HEK293T (cell line): ENCODE measurements at regions not wholly inside any gene's neighbourhood (a gene's known extent, or its start where the extent isn't known, plus 50 kb on each side); places are given as distances from the start of the nearest gene placed in this dataset.

ENCODE experiments used
- CTCF ChIA-PET: fragments of 350-600 bp; formaldehyde crosslinking; extraction: SDS; loops from one replicate; lab custom pipeline; 2021; ENCODE audit warnings: antibody characterized with exemption, inconsistent platforms; lab: Yijun Ruan, JAX
- POLR2A ChIA-PET: fragments of 350-600 bp; formaldehyde crosslinking; extraction: SDS; loops from one replicate; lab custom pipeline; 2020; ENCODE audit warnings: antibody characterized with exemption, inconsistent platforms; lab: Yijun Ruan, JAX
- DNase-seq: peaks from one replicate; pipeline ENCODE4 v3.0.0; 2012; ENCODE audit warnings: mixed read lengths; ENCODE audit errors: extremely low spot score
- ARNT ChIP-seq: fragments of 450-650 bp; IDR thresholded peaks from 2 replicates; pipeline ENCODE4 v1.6.1; 2017; ENCODE audit warnings: mild to moderate bottlenecking
- BHLHE40 ChIP-seq: fragments of 450-650 bp; IDR thresholded peaks from 2 replicates; pipeline ENCODE4 v1.6.1; 2016; ENCODE audit warnings: mild to moderate bottlenecking, moderate library complexity, borderline replicate concordance
- CTBP1 ChIP-seq: fragments of 450-650 bp; IDR thresholded peaks from 2 replicates; pipeline ENCODE4 v1.6.1; 2016; ENCODE audit warnings: borderline replicate concordance
- ELF4 ChIP-seq: fragments of 450-650 bp; IDR thresholded peaks from 2 replicates; pipeline ENCODE4 v1.6.1; 2017; ENCODE audit warnings: antibody characterized with exemption
- FOXA1 ChIP-seq: fragments of 450-650 bp; IDR thresholded peaks from 2 replicates; pipeline ENCODE4 v1.6.1; 2016; ENCODE audit warnings: mild to moderate bottlenecking
- FOXK2 ChIP-seq: fragments of 450-650 bp; IDR thresholded peaks from 2 replicates; pipeline ENCODE4 v1.6.1; 2016; ENCODE audit warnings: mild to moderate bottlenecking
- FOXM1 ChIP-seq: fragments of 450-650 bp; IDR thresholded peaks from 2 replicates; pipeline ENCODE4 v1.6.1; 2017; ENCODE audit warnings: mild to moderate bottlenecking, borderline replicate concordance
- HDGF ChIP-seq: fragments of 450-650 bp; IDR thresholded peaks from 2 replicates; pipeline ENCODE4 v1.6.1; 2017; ENCODE audit warnings: antibody characterized with exemption, borderline replicate concordance
- L3MBTL2 ChIP-seq: fragments of 450-650 bp; conservative IDR thresholded peaks from 2 replicates; pipeline ENCODE4 v1.6.1; 2016; ENCODE audit warnings: mild to moderate bottlenecking
- LEF1 ChIP-seq: fragments of 450-650 bp; IDR thresholded peaks from 2 replicates; pipeline ENCODE4 v1.6.1; 2017; ENCODE audit warnings: mild to moderate bottlenecking, borderline replicate concordance
- NFRKB ChIP-seq: fragments of 450-650 bp; IDR thresholded peaks from 2 replicates; pipeline ENCODE4 v1.6.1; 2016; ENCODE audit warnings: mild to moderate bottlenecking, moderate library complexity
- PKNOX1 ChIP-seq: fragments of 450-650 bp; IDR thresholded peaks from 2 replicates; pipeline ENCODE4 v1.6.1; 2016
- SP1 ChIP-seq: fragments of 450-650 bp; IDR thresholded peaks from 2 replicates; pipeline ENCODE4 v1.6.1; 2017
- SUZ12 ChIP-seq: fragments of 450-650 bp; IDR thresholded peaks from 2 replicates; pipeline ENCODE4 v1.6.1; 2016; ENCODE audit warnings: mild to moderate bottlenecking
- TARDBP ChIP-seq: fragments of 450-650 bp; IDR thresholded peaks from 2 replicates; pipeline ENCODE4 v1.6.1; 2016
- ZNF384 ChIP-seq: fragments of 450-650 bp; IDR thresholded peaks from 2 replicates; pipeline ENCODE4 v1.6.1; 2016

- POLR2A ChIA-PET = no interaction called here
- TF ChIP-seq PKNOX1 (no peak), SUZ12 (no peak), FOXA1 (no peak), FOXM1 (no peak), ZNF384 (no peak)
- DNase-seq = no peak
Observed at GRCh38 chr2:180370511-180371205, 363.6 kb upstream of the CWC22 start.

DNA sequence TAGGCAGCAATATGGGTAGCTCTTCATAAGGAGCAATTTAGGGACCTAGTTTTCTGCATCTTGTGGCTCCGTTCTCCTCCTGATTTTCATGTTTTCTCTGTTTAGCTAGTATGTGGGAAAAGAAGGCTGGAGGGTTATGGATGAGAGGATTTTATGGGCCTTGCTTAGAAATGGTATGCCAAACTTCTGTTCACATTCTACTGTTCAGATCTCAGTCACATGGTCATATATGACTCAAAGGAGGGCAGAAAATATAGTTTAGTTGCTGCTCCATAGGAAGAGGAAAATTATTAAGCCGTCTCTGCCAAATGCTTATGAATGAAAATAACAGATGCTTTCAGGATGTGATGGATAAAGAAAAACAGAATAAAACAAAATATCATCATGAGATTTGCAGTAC is 361.8 kb upstream of the CWC22 start:
- no peak for DNase-seq
- ChIA-PET CTCF (no interaction called here), POLR2A (no interaction called here)
- TF ChIP-seq FOXA1 (no peak), FOXM1 (no peak), NFRKB (no peak), HDGF (no peak), TARDBP (no peak), SUZ12 (no peak)

More at GRCh38 chr2:180370511-180371205, 363.6 kb upstream of the CWC22 start:
- CTCF ChIA-PET = no interaction called here

GRCh38 chr2:180367815-180368214 is 360.7 kb upstream of the CWC22 start:
- no peak for DNase-seq
- TF ChIP-seq ELF4 = no peak
- no peak for TF ChIP-seq ZNF384
- no peak for TF ChIP-seq LEF1
- CTCF ChIA-PET = no interaction called here
- POLR2A ChIA-PET = no interaction called here

- ChIA-PET CTCF (no interaction called here), POLR2A (no interaction called here)
- TF ChIP-seq ELF4 = no peak
- no peak for TF ChIP-seq FOXM1
- TF ChIP-seq PKNOX1 = peak; percentile 62
- TF ChIP-seq L3MBTL2 = no peak
- no peak for TF ChIP-seq FOXA1
- no peak for DNase-seq
Observed at GRCh38 chr2:180366481-180366880, 359.4 kb upstream of the CWC22 start.

GRCh38 chr2:180364719-180365118 is 357.6 kb upstream of the CWC22 start:
- ChIA-PET POLR2A (no interaction called here), CTCF (no interaction called here)
- DNase-seq = no peak
- TF ChIP-seq ARNT (no peak), SUZ12 (no peak), FOXA1 (no peak), FOXM1 (no peak), PKNOX1 (no peak), HDGF (no peak), CTBP1 (no peak), NFRKB (no peak), TARDBP (no peak)

- CTCF ChIA-PET = no interaction called here
- POLR2A ChIA-PET = no interaction called here
- TF ChIP-seq BHLHE40 (no peak), NFRKB (no peak), LEF1 (no peak), SUZ12 (no peak), ARNT (no peak), CTBP1 (no peak), TARDBP (no peak), HDGF (no peak), ELF4 (no peak)
- DNase-seq = no peak
Observed at GRCh38 chr2:180360283-180360618, 353.2 kb upstream of the CWC22 start.

DNA sequence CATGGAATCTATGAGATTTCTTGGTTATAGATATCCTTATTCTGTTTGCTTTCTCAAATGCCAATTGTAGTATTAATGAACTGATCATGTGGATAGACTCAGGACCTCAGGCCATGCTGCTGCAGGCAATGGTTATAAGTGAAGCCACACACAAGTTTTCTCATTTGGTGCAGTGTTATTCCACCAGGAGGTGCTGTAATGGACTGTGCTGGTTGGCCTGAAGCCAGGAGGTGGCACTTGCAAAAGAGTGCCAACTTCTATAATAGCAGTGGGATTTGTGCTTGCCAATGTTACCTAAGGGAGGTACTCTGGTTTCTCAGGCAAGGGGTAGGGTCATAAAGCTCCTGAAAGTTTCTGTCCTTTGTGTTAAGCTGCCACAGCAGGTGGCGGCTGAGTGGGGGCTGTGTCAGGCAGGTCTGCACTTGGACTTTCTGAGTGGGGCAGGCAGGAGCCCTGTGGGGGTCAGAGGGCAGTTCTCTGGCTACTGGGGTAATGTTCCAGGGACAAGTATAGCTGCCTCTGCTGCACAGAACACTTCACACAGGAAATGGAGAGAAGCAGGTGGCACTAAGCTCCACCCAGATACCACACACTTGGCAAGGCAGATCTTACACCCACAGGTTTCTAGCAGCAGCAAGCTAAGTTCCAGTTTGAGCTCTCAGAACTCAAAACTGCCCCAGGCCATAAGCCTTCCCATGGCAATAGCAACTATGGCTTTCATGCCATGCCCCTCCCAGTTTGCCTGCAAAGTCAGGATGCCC is 352.6 kb upstream of the CWC22 start:
- CTCF ChIA-PET = no interaction called here
- DNase-seq = peak; percentile 12

More for the DNA sequence above, 352.6 kb upstream of the CWC22 start:
- TF ChIP-seq L3MBTL2 = no peak
- no peak for TF ChIP-seq BHLHE40
- no peak for TF ChIP-seq ZNF384
- no peak for TF ChIP-seq SP1
- TF ChIP-seq FOXK2 = no peak
- TF ChIP-seq FOXA1 = no peak
- TF ChIP-seq FOXM1 = no peak
- TF ChIP-seq CTBP1 = no peak
- TF ChIP-seq SUZ12 = no peak
- no peak for TF ChIP-seq TARDBP
- TF ChIP-seq ELF4 = no peak
- TF ChIP-seq LEF1 = no peak
- TF ChIP-seq HDGF = no peak
- no peak for TF ChIP-seq ARNT
- no peak for TF ChIP-seq PKNOX1
- TF ChIP-seq NFRKB = no peak
- POLR2A ChIA-PET = no interaction called here
